NCI-H1092 treated with DMSO at 0.1 percent for 48 hours (cell line): ENCODE measurements at regions not wholly inside any gene's neighbourhood (a gene's known extent, or its start where the extent isn't known, plus 50 kb on each side); places are given as distances from the start of the nearest gene placed in this dataset.
"Not testable (repeated sequence)": the region's sequence is repeated elsewhere in the genome, so short reads cannot be mapped to it uniquely, and the experiment has no call there.

Experiments
- DNase-seq: peaks from one replicate; lab custom pipeline; 2025; lab: John Stamatoyannopoulos, UW

DNA sequence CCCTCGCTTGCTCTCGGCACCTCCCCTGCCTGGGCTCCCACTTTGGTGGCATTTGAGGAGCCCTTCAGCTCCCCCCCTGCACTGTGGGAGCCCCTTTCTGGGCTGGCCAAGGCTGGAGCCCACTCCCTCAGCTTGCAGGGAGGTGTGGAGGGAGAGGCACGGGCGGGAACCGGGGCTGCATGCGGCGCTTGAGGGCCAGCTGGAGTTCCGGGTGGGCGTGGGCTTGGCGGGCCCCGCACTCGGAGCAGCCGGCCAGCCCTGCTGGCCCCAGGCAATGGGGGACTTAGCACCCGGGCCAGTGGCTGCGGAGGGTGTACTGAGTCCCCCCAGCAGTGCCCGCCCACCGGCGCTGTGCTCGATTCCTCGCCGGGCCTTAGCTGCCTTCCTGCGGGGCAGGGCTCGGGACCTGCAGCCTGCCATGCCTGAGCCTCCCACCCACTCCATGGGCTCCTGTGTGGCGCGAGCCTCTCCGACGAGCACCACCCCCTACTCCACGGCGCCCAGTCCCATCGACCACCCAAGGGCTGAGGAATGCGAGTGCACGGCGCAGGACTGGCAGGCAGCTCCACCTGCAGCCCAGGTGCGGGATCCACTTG is 730.0 kb upstream of the SEMA6A start:
- DNase-seq = not testable (repeated sequence)

DNA sequence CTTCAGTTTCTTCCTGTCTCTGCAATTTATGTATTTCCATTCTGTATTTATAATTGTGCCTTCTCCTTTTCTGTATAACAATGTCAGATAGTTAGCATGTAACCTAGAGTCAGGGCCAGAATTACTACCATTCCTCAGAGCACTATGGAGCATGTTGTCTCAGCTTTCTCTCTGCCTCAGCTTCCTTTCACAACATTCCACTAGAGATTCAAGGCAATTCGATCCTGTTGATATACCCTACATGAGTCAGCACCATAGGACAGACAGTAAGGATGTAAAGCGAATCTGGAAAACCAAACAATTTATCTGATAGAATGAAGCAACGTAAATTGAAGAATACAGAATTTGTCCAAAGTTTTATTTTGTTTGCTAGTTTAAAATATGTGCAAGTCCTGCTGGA is 728.3 kb upstream of the SEMA6A start:
- no peak for DNase-seq

DNA sequence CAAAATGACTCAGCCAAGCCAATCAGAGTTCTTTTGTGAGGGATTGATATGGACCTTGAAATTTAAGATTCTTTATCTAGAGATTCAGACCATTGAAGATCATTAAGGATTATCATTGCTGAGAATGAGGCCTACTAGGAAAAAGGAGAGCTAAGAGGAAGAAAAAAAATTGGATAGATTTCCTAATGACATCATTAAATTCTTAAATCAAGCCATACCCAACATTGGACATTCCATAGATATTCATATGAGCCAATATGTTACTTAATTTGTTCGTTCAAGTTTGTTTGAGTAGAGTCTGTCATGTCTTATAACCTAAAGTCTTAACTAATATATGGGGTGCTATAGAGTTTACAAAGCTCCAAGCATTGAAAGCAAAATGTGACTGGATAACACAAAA is 727.9 kb upstream of the SEMA6A start:
- DNase-seq = no peak

- peak; percentile 7 for DNase-seq
Measured at GRCh38 chr5:117299936-117300328, 725.3 kb upstream of the SEMA6A start.

GRCh38 chr5:117299224-117299935 is 724.8 kb upstream of the SEMA6A start:
- no peak for DNase-seq

- DNase-seq = no peak
Measured at GRCh38 chr5:117296872-117297271, 722.2 kb upstream of the SEMA6A start.

DNA sequence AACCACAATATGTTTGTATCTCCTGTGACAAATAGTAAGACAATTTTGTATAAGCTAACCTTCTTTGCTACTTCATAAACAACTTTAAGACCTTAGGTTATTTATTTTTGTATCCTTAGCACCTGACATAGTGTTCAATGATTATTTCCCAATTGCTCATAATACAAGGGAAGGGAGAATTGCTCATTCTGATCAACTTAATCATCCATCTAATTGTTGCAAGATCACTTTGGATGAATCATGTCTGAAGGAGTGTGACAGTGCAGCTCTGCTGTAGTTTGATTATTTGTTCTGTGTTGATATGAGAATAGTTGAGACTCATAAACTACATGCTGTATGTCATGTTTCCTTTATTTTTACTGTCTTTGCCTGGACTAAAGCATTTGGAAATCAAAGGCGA is 721.3 kb upstream of the SEMA6A start:
- no peak for DNase-seq

GRCh38 chr5:117286813-117287212 is 712.2 kb upstream of the SEMA6A start:
- DNase-seq = no peak

DNA sequence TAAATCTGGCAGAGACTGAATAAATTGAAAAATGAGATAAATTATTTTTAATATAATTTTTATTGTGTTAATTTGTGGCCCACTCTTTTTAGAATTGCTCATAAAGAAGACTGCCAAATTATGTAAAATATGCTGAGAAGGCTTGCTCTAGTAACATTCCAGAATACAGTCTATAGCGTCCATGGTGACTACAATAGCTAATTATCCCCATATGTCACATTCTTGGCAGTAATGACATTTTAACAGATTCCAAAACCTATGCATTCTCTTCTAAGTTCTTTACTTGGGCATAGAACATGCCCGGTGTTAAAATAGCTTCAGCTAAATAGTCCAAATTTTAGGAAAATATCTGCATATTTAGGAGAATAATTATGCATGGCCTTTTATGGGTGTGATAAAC is 697.0 kb upstream of the SEMA6A start:
- no peak for DNase-seq

GRCh38 chr5:117266280-117266679 is 691.7 kb upstream of the SEMA6A start:
- DNase-seq = no peak

DNA sequence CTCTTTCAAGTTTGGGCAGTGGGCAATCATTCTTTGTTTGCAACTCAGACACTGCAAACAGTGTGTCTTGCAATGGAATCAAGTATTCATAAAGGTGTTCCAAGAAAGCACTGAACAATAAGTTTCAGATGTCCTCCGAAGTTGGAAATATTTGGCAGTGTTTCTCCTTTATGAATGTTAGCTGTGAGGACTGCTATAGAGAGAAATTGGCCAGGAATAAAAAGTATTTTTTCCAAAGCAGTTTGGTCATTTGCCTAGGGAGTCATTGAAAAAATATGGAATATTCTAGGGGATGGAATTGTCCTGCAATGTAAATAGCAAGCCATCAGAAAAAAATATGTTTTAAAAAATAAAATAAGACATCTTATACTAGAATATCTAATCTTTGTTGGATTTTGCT is 688.6 kb upstream of the SEMA6A start:
- no peak for DNase-seq

DNA sequence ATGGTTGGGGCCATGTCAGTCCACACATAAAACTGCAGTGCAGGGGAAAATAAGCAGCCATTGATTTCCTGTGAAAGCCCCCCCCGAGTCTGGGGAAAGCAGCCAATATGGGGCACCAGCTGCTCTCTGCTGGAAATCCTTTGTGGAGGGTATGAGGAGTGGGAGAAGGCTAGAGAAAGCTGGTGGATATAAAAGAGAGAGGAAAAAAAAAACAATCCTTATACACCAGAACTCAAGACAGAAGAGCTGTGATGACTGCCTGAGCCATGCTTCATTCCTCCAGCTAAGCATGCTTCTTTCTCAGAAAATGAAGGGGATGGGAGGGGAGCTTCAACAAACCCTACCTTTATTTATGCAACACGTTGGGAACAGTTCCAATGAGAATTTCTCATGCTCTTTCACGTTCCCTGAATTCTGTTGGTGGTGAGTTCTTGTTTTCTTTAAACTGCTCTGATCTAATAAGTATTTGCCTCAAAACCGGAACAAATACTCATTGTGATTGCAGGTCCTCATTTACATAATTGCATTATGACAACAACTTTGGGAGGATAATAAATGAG is 688.0 kb upstream of the SEMA6A start:
- no peak for DNase-seq

GRCh38 chr5:117261948-117262571 is 687.4 kb upstream of the SEMA6A start:
- no peak for DNase-seq

GRCh38 chr5:117255211-117256027 is 680.8 kb upstream of the SEMA6A start:
- DNase-seq = no peak

- DNase-seq = no peak
Measured at GRCh38 chr5:117252566-117252965, 677.9 kb upstream of the SEMA6A start.

- no peak for DNase-seq
Measured at GRCh38 chr5:117249086-117249815, 674.6 kb upstream of the SEMA6A start.

- DNase-seq = no peak
Measured at GRCh38 chr5:117246424-117246823, 671.8 kb upstream of the SEMA6A start.

DNA sequence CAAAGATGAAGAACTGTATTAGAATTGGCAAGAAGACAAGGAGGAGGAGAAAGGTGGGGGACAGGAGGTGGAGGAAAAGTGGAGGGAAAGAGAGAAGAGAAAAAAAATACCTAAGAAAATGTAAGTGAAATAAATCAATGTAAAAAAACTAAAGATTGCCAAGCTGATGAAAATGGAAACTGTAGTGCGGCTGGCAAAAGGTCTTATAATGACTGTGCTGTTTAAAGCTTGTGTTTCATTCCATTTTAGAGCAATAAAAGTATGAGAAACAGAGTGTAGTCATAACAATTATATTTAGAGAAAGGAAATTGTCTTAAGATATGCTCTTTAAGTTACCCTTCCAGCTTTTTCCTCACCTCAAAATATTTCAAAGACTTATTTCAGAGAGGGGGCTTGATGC is 670.5 kb upstream of the SEMA6A start:
- no peak for DNase-seq

DNA sequence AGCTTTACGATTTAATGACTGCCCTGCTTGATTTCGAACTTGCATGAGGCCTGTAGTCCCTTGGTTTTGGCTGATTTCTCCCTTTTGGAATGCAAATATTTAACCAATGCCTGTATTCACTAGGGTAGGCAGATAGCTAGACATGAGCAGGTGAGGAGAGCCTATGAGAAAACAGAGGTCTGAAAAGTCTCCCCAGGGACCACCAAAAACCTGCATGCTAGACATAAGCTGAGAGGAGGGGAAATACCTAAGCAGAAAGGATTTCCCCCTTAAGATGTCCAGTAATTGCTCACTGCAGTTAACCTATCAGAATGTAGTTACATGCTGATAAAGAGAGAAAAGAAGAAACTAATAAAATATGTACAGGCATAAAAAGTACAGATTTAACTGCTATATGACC is 667.4 kb upstream of the SEMA6A start:
- DNase-seq = no peak

- no peak for DNase-seq
Measured at GRCh38 chr5:117236941-117237340, 662.3 kb upstream of the SEMA6A start.

GRCh38 chr5:117235786-117236185 is 661.2 kb upstream of the SEMA6A start:
- no peak for DNase-seq

DNA sequence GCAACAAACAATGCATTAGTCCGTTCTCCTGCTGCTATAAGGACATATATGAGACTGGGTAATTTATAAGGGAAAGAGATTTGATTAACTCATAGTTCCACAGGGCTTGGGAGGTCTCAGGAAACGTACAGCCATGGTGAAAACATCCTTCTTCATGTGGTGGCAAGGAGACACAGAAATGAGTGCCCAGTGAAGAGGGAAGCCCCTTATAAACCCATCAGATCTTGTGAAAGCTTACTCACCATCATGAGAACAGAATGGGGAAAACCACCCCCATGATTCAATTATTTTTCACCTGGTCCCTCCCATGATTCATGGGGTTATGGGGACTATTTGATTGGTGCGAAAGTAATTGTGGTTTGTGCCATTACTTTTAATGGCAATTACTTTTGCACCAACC is 655.8 kb upstream of the SEMA6A start:
- no peak for DNase-seq
